Keratinocyte (primary cell): ENCODE measurements at regions not wholly inside any gene's neighbourhood (a gene's known extent, or its start where the extent isn't known, plus 50 kb on each side); places are given as distances from the start of the nearest gene placed in this dataset.

Experiments used
- EZH2 ChIP-seq: IDR thresholded peaks from one replicate; pipeline ENCODE4 v1.6.1; 2012; ENCODE audit warnings: inconsistent platforms, mild to moderate bottlenecking, low read length, moderate library complexity
- TF ChIP-seq, protein P1 (sequence below), 3 experiments: IDR thresholded peaks in 1 of 3; conservative IDR thresholded peaks in 1 of 3; optimal IDR thresholded peaks in 1 of 3; 2 replicates in 2 of 3; 3 replicates in 1 of 3; pipeline versions ENCODE3 to v1.5.1; 2011; ENCODE audit warnings: low read length in 3 of 3, mild to moderate bottlenecking in 3 of 3, moderate library complexity in 2 of 3, control low read depth in 1 of 3, inconsistent platforms in 1 of 3; ENCODE audit not compliant: insufficient read depth in 2 of 3; ENCODE audit errors: extremely low read depth in 1 of 3

GRCh38 chr4:106429885-106430284, 61.3 kb upstream of the GIMD1 start:
- TF ChIP-seq EZH2, result no peak
- TF ChIP-seq, protein P1, sequence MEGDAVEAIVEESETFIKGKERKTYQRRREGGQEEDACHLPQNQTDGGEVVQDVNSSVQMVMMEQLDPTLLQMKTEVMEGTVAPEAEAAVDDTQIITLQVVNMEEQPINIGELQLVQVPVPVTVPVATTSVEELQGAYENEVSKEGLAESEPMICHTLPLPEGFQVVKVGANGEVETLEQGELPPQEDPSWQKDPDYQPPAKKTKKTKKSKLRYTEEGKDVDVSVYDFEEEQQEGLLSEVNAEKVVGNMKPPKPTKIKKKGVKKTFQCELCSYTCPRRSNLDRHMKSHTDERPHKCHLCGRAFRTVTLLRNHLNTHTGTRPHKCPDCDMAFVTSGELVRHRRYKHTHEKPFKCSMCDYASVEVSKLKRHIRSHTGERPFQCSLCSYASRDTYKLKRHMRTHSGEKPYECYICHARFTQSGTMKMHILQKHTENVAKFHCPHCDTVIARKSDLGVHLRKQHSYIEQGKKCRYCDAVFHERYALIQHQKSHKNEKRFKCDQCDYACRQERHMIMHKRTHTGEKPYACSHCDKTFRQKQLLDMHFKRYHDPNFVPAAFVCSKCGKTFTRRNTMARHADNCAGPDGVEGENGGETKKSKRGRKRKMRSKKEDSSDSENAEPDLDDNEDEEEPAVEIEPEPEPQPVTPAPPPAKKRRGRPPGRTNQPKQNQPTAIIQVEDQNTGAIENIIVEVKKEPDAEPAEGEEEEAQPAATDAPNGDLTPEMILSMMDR (optimal IDR thresholded peaks at IDR 0.05 in 1 of 3, IDR thresholded peaks at IDR 0.05 in 1 of 3, conservative IDR thresholded peaks at IDR 0.05 in 1 of 3; ENCODE audit: extremely low read depth in 1 of 3, insufficient read depth in 2 of 3, low read length in 3 of 3), result no peak
